ENCODE measurements at regions not wholly inside any gene's neighbourhood (a gene's known extent, or its start where the extent isn't known, plus 50 kb on each side); places are given as distances from the start of the nearest gene placed in this dataset.

- no peak for DNase-seq
These were observed 958.3 kb downstream of the GALC start for GRCh38 chr14:87034680-87035079.

GRCh38 chr14:87030197-87030596 is 962.8 kb downstream of the GALC start:
- DNase-seq = no peak

- peak; percentile 54 for DNase-seq
These were observed 972.9 kb downstream of the GALC start for GRCh38 chr14:87020106-87020505.

GRCh38 chr14:87018294-87018693 is 974.7 kb downstream of the GALC start:
- no peak for DNase-seq

- no peak for DNase-seq
These were observed 975.6 kb downstream of the GALC start for GRCh38 chr14:87017335-87017734.

GRCh38 chr14:87014856-87015255 is 978.1 kb downstream of the GALC start:
- DNase-seq = peak; percentile 14

GRCh38 chr14:87013583-87013982 is 979.4 kb downstream of the GALC start:
- DNase-seq = no peak

- no peak for DNase-seq
These were observed 984.0 kb downstream of the GALC start for GRCh38 chr14:87008965-87009364.

GRCh38 chr14:87005280-87005679 is 987.7 kb downstream of the GALC start:
- no peak for DNase-seq

GRCh38 chr14:87002776-87003175 is 990.2 kb downstream of the GALC start:
- DNase-seq = no peak

- no peak for DNase-seq
These were observed 991.6 kb downstream of the GALC start for GRCh38 chr14:87001333-87001732.

- no peak for DNase-seq
These were observed 992.9 kb downstream of the GALC start for GRCh38 chr14:87000081-87000480.

- DNase-seq = no peak
These were observed 993.9 kb downstream of the GALC start for GRCh38 chr14:86999036-86999435.

GRCh38 chr14:86997271-86997670 is 995.7 kb downstream of the GALC start:
- DNase-seq = no peak

- DNase-seq = no peak
These were observed 1002.6 kb downstream of the GALC start for GRCh38 chr14:86990396-86990795.

- no peak for DNase-seq
These were observed 1003.7 kb downstream of the GALC start for GRCh38 chr14:86989285-86989684.

GRCh38 chr14:86987966-86988365 is 1005.0 kb downstream of the GALC start:
- DNase-seq = no peak

GRCh38 chr14:86973177-86973576 is 1019.8 kb downstream of the GALC start:
- no peak for DNase-seq

- DNase-seq = no peak
These were observed 1021.7 kb downstream of the GALC start for GRCh38 chr14:86971292-86971691.

- DNase-seq = peak; percentile 31
These were observed 1031.8 kb downstream of the GALC start for GRCh38 chr14:86961106-86961716.

- DNase-seq = no peak
These were observed 1037.1 kb downstream of the GALC start for GRCh38 chr14:86955771-86956354.

- no peak for DNase-seq
These were observed 1038.4 kb downstream of the GALC start for GRCh38 chr14:86954623-86955022.

GRCh38 chr14:86946446-86946845 is 1046.5 kb downstream of the GALC start:
- no peak for DNase-seq

- DNase-seq = no peak
These were observed 1048.5 kb downstream of the GALC start for GRCh38 chr14:86944434-86944833.

Measured in NCI-H146 (cell line).